ENCODE measurements at regions not wholly inside any gene's neighbourhood (a gene's known extent, or its start where the extent isn't known, plus 50 kb on each side); places are given as distances from the start of the nearest gene placed in this dataset.

DNA sequence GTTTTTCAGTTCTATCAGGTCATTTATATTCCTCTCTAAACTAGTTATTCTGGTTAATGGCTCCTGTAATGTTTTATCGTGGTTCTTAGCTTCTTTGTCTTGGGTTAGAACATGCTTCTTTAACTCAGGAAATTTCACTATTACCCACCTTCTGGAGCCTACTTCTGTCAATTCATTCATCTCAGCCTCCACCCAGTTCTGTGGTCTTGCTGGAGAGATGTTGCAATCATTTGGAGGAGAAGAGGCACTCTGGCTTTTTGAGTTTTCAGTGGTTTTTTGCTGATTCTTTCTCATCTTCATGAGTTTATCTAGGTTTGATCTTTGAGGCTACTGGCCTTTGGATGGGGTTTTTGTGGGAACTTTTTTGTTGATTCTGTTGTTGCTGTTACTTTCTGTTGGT lies 213.0 kb downstream of the BRINP2 start:
- TF ChIP-seq, protein P1, sequence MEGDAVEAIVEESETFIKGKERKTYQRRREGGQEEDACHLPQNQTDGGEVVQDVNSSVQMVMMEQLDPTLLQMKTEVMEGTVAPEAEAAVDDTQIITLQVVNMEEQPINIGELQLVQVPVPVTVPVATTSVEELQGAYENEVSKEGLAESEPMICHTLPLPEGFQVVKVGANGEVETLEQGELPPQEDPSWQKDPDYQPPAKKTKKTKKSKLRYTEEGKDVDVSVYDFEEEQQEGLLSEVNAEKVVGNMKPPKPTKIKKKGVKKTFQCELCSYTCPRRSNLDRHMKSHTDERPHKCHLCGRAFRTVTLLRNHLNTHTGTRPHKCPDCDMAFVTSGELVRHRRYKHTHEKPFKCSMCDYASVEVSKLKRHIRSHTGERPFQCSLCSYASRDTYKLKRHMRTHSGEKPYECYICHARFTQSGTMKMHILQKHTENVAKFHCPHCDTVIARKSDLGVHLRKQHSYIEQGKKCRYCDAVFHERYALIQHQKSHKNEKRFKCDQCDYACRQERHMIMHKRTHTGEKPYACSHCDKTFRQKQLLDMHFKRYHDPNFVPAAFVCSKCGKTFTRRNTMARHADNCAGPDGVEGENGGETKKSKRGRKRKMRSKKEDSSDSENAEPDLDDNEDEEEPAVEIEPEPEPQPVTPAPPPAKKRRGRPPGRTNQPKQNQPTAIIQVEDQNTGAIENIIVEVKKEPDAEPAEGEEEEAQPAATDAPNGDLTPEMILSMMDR (IDR thresholded peaks at IDR 0.05): no peak
- no peak for DNase-seq

DNA sequence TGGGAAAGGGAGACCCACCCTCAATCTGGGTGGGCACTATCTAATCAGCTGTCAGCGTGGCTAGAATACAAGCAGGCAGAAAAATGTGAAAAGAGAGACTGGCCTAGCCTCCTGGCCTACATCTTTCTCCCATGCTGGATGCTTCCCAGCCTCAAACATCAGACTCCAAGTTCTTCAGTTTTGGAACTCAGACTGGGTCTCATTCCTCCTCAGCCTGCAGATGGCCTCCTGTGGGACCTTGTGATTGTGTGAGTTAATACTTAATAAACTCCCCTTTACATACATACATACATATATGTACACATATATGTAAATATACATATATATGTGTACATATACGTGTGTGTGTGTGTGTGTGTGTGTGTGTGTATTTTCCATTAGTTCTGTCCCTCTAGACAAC lies 207.1 kb downstream of the BRINP2 start:
- intact Hi-C loops (cut with DNase I): no loop called here
- ATAC-seq (no peak), DNase-seq (no peak)

More for the DNA sequence above, 213.0 kb downstream of the BRINP2 start:
- Histone ChIP-seq H3K4me1 (no peaks in the 10 kb centered on the region), H3K27ac (no peak overlapping the region), H3K9me3 (no peaks in the 10 kb centered on the region), H3K27me3 (no peaks in the 10 kb centered on the region), H3K36me3 (no peaks in the 10 kb centered on the region), H3K4me3 (no peak overlapping the region)
- no peak for ATAC-seq
- intact Hi-C loops (cut with DNase I): no loop called here

DNA sequence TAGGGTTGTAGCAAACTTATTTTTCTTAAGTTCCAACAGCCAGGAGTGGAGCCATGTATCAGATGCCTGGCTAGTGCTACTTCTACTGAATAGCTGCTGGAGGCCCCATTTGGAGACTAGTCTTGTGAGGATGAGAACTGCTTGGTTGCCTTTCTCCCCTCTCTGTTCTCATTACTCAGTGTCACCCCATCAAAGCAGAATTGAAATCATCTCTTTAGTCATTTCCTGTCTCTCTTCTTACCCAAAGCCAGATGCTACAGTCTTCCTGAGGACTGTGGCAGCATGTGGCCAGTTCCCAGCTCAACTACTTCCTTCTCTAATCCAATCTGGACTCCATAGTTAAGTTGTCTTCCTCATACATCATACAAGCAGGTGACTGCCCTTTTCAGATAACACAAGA lies 197.5 kb downstream of the BRINP2 start:
- no peaks in the 10 kb centered on the region for H3K27me3 ChIP-seq
- DNase-seq: no peak
- H3K9me3 ChIP-seq: no peaks in the 10 kb centered on the region
- intact Hi-C loops (cut with DNase I): no loop called here
- H3K36me3 ChIP-seq: no peaks in the 10 kb centered on the region
- no peak overlapping the region for H3K4me3 ChIP-seq
- TF ChIP-seq, protein P1 (IDR thresholded peaks at IDR 0.05): no peak
- H3K4me1 ChIP-seq: no peaks in the 10 kb centered on the region
- H3K27ac ChIP-seq: no peak overlapping the region
- no peak for ATAC-seq

More for the DNA sequence above, 207.1 kb downstream of the BRINP2 start:
- Histone ChIP-seq H3K9me3 (no peaks in the 10 kb centered on the region), H3K27me3 (no peaks in the 10 kb centered on the region), H3K4me1 (no peaks in the 10 kb centered on the region), H3K36me3 (no peaks in the 10 kb centered on the region), H3K27ac (no peak overlapping the region), H3K4me3 (no peak overlapping the region)
- TF ChIP-seq, protein P1 (IDR thresholded peaks at IDR 0.05): no peak

DNA sequence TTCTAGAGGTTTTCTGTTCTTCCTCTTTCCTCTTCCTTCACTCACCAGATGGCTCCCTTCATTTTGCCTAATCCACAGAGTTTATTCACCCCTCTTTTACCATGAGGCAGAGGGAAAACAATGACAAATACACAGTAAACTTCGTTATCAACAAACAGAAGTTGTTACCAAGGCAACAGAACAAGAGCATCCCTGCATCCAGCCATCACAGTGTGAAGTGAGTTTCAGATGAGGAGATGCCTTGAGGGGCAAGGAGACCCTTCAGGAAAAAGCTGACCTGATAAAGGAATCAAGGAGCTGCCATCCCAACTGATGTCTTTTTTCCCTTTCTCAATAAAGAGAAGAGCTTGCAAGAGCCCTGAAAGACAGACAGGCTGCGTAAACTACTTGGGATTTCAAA lies 195.3 kb downstream of the BRINP2 start:
- no peak for ATAC-seq
- TF ChIP-seq, protein P1 (IDR thresholded peaks at IDR 0.05): no peak
- no peak for DNase-seq

DNA sequence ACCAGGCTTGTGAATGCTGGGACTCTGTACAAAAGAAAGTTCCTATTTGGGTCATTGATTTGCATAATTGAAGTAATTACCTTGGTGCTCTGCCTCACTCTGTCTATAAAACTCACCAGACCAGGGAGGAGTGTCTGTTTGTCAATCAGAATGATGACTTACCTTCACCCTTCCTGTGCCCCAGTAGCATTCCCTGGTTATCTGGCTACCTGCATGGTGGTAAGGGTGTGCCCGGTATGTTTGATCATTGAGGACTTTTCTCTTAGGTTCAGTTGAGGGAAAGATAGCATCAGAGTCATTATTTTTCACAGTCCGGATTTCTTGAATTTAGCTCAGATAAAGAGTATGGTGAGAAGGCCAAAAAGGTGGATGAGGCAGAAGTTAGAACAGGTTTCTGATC lies 190.0 kb downstream of the BRINP2 start:
- Histone ChIP-seq H3K27ac (no peak overlapping the region), H3K36me3 (no peaks in the 10 kb centered on the region), H3K9me3 (no peaks in the 10 kb centered on the region), H3K4me3 (no peak overlapping the region), H3K4me1 (no peaks in the 10 kb centered on the region), H3K27me3 (no peaks in the 10 kb centered on the region)
- TF ChIP-seq, protein P1 (IDR thresholded peaks at IDR 0.05): no peak
- intact Hi-C loops (cut with DNase I): no loop called here
- DNase-seq: no peak
- no peak for ATAC-seq

More for the DNA sequence above, 195.3 kb downstream of the BRINP2 start:
- H3K4me3 ChIP-seq: no peak overlapping the region
- H3K27ac ChIP-seq: no peak overlapping the region
- H3K4me1 ChIP-seq: no peaks in the 10 kb centered on the region
- no peaks in the 10 kb centered on the region for H3K27me3 ChIP-seq
- intact Hi-C loops (cut with DNase I): no loop called here
- no peaks in the 10 kb centered on the region for H3K9me3 ChIP-seq
- H3K36me3 ChIP-seq: no peaks in the 10 kb centered on the region
